Uterus (tissue), 3 donors: ENCODE measurements at regions not wholly inside any gene's neighbourhood (a gene's known extent, or its start where the extent isn't known, plus 50 kb on each side); places are given as distances from the start of the nearest gene placed in this dataset.

Experiments
- DNase-seq, 2 donors: peaks; one replicate each; pipeline ENCODE4 v3.0.0-alpha.2; 2019 to 2020
- H3K27ac ChIP-seq, 2 donors: fragments of 200-600 bp; sonication (generic); 1 replicate in 1 of 2; 2 replicates in 1 of 2; pipeline ENCODE4 v1.5.1; 2016 to 2018
- H3K27me3 ChIP-seq, 2 donors: fragments of 200-600 bp; sonication (generic); one replicate each; pipeline ENCODE4 v1.5.1; 2018 to 2019; ENCODE audit warnings: control low read depth in 1 of 2
- H3K36me3 ChIP-seq, 2 donors: fragments of 200-600 bp; sonication (generic); one replicate each; pipeline ENCODE4 v1.5.1; 2019; ENCODE audit warnings: control low read depth in 1 of 2
- H3K4me1 ChIP-seq, 2 donors: fragments of 200-600 bp; sonication (generic); one replicate each; pipeline ENCODE4 v1.5.1; 2018 to 2019; ENCODE audit warnings: control low read depth in 1 of 2
- H3K4me3 ChIP-seq, 2 donors: fragments of 200-600 bp; sonication (generic); 1 replicate in 1 of 2; 2 replicates in 1 of 2; pipeline ENCODE4 v1.5.1; 2018 to 2019; ENCODE audit warnings: mild to moderate bottlenecking in 1 of 2
- H3K9me3 ChIP-seq, 2 donors: fragments of 200-600 bp; sonication (generic); one replicate each; pipeline ENCODE4 v1.5.1; 2019; ENCODE audit warnings: control low read depth in 1 of 2
- CTCF ChIP-seq, 4 experiments: fragments of 200-600 bp in 2 of 4; fragments of 450-650 bp in 2 of 4; sonication (generic) in 2 of 4; IDR thresholded peaks; one replicate each; pipeline ENCODE4 v1.5.1; 2016 to 2019; ENCODE audit warnings: antibody characterized with exemption in 4 of 4, mild to moderate bottlenecking in 2 of 4, moderate library complexity in 1 of 4
- POLR2A ChIP-seq, 2 donors: fragments of 450-650 bp; IDR thresholded peaks; one replicate each; pipeline ENCODE4 v1.6.1; 2016; ENCODE audit warnings: antibody characterized with exemption in 2 of 2, mild to moderate bottlenecking in 1 of 2, moderate library complexity in 1 of 2
- intact Hi-C: fragments of 100-400 bp; cut with DNase I; formaldehyde crosslinking; loops from one replicate; pipeline ENCODE4 v1.15.1; 2023; ENCODE audit warnings: low total_unique reads
- donor health status: DM: yes; HTN: yes; CAD: no.

DNA sequence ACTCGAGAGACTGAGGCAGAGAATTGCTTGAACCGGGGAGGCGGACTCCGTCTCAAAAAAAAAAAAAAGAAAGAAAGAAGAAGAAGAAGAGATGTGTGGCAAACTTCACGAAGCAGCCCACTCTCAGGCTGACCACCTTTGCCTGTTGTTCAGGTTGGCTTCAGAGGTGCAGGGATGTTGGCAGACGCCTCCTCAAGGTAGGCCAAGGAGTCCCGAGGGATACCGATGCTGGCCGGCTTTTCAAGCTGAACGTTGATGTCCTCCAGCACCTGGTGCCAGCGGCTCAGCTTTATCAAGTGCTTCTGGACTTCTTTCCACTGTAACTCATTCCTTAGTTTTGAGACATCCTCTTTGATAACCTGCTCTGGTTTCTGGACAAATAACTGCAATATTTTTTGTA, 243.8 kb upstream of the ADGRL2 start:
- H3K4me3 ChIP-seq: no peak overlapping the region
- no peaks in the 10 kb centered on the region for H3K27me3 ChIP-seq
- no peaks in the 10 kb centered on the region for H3K4me1 ChIP-seq
- H3K9me3 ChIP-seq: no peaks in the 10 kb centered on the region
- no peaks in the 10 kb centered on the region for H3K36me3 ChIP-seq
- no peak for TF ChIP-seq CTCF (IDR thresholded peaks at IDR 0.05)
- no peak for TF ChIP-seq POLR2A (IDR thresholded peaks at IDR 0.05)
- intact Hi-C loops: no loop called here
- H3K27ac ChIP-seq: no peak overlapping the region
- no peak for DNase-seq

DNA sequence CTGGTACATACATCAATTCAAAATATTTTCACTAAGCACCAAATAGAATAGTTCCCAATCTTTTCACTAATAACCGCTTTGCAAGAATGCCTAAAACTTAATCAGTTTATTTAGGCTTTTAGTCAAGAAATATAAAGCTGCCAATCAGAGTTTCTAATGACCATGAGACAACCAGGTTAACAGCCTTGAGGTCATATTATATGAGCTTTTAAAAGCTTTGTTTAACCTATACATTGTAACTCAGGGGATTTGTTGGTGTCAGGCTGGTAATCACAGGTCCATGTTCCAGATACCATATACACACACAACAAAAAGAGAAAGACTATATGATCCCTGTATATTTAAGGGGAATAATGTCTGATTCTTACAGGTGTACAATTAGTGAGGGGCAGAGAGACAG, 246.2 kb upstream of the ADGRL2 start:
- no peak for DNase-seq
- Histone ChIP-seq H3K27ac (no peak overlapping the region), H3K4me1 (no peaks in the 10 kb centered on the region), H3K27me3 (no peaks in the 10 kb centered on the region), H3K36me3 (no peaks in the 10 kb centered on the region), H3K9me3 (no peaks in the 10 kb centered on the region), H3K4me3 (no peak overlapping the region)
- intact Hi-C loops: no loop called here
- no peak for TF ChIP-seq POLR2A (IDR thresholded peaks at IDR 0.05)
- TF ChIP-seq CTCF (IDR thresholded peaks at IDR 0.05): no peak

- Histone ChIP-seq H3K27me3 (no peaks in the 10 kb centered on the region), H3K4me1 (no peaks in the 10 kb centered on the region), H3K4me3 (no peak overlapping the region), H3K27ac (no peak overlapping the region), H3K9me3 (no peaks in the 10 kb centered on the region), H3K36me3 (no peaks in the 10 kb centered on the region)
- no peak for DNase-seq
- intact Hi-C loops: no loop called here
- TF ChIP-seq CTCF (IDR thresholded peaks at IDR 0.05): no peak
- no peak for TF ChIP-seq POLR2A (IDR thresholded peaks at IDR 0.05)
These were observed 246.6 kb upstream of the ADGRL2 start for GRCh38 chr1:81554108-81554507.

DNA sequence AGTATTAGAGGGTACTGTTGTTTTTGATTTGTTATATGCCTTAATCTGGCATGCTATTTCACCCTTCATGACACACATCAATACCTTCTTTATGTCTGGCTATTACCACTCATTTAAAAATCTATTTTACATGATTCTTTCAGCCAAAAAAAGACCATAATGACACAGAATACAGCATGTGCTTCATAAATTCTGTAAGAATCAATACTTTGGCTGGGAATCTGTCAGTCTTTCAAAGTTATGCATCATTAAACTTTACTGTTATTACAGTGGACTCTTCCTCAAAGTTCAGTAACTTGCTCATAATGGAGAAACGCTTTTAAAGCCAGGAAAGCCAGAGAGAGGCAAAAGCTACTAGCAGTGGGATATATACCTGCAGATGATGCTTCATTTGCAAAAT, 247.2 kb upstream of the ADGRL2 start:
- H3K36me3 ChIP-seq: no peaks in the 10 kb centered on the region
- no peaks in the 10 kb centered on the region for H3K9me3 ChIP-seq
- no peak for DNase-seq
- intact Hi-C loops: no loop called here
- H3K4me3 ChIP-seq: no peak overlapping the region
- TF ChIP-seq POLR2A (IDR thresholded peaks at IDR 0.05): no peak
- TF ChIP-seq CTCF (IDR thresholded peaks at IDR 0.05): no peak
- no peaks in the 10 kb centered on the region for H3K4me1 ChIP-seq
- H3K27ac ChIP-seq: no peak overlapping the region
- no peaks in the 10 kb centered on the region for H3K27me3 ChIP-seq

DNA sequence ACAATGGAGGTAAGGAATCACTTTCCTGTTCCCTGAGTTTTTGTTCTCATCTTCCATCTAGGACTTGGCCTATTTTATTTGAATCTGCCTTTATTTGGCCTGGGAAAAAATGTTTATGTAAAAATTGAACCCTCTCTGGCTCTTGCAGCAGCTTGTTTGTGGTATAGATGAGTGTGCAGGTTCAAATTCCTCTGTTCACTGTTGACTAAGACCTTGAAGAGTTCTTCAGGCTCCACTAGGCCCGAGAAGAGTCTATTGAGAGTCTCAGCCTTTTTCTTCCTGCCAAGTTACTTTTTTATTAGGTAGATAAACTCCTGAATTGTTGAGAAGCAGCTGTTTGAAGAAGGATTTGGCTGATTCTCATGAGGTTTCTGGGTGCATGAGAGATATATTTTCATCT, 248.8 kb upstream of the ADGRL2 start:
- no peak for TF ChIP-seq CTCF (IDR thresholded peaks at IDR 0.05)
- no peak for TF ChIP-seq POLR2A (IDR thresholded peaks at IDR 0.05)
- Histone ChIP-seq H3K27me3 (no peaks in the 10 kb centered on the region), H3K4me3 (no peak overlapping the region), H3K4me1 (no peaks in the 10 kb centered on the region), H3K36me3 (no peaks in the 10 kb centered on the region), H3K9me3 (no peaks in the 10 kb centered on the region), H3K27ac (no peak overlapping the region)
- intact Hi-C loops: no loop called here
- DNase-seq: no peak
